GM12878 (cell line): ENCODE measurements at regions not wholly inside any gene's neighbourhood (a gene's known extent, or its start where the extent isn't known, plus 50 kb on each side); places are given as distances from the start of the nearest gene placed in this dataset.

ENCODE experiments used
- ATAC-seq: fragments of 200-7000 bp; cut with Tn5 transposase; 3 replicates; pipeline ENCODE4 v1.9.1; 2020; ENCODE audit warnings: mild to moderate bottlenecking, moderate library complexity
- BruUV-seq: library from RNA; stranded (reverse); fragments of 400-500 nt; replicated peaks from 2 replicates; lab custom pipeline; 2021; lab: Mats Ljungman, UMichigan
- CTCF ChIA-PET: fragments of 300-600 bp; sonication (Branson Sonifier 250); formaldehyde crosslinking; extraction: SDS; loops from one replicate; lab custom pipeline; 2021; ENCODE audit warnings: inconsistent platforms; lab: Yijun Ruan, JAX
- POLR2A ChIA-PET: fragments of 350-600 bp; formaldehyde crosslinking; extraction: SDS; loops from one replicate; lab custom pipeline; 2021; ENCODE audit warnings: inconsistent platforms; lab: Charles Lee
- RAD21 ChIA-PET: fragments of 300-600 bp; sonication (Branson Sonifier 250); formaldehyde crosslinking; loops from one replicate; lab custom pipeline; 2023; ENCODE audit warnings: antibody characterized with exemption; ENCODE audit not compliant: unreplicated experiment; lab: Charles Lee
- SMC1A ChIA-PET: fragments of 300-600 bp; sonication (Branson Sonifier 250); formaldehyde crosslinking; loops from one replicate; lab custom pipeline; 2023; ENCODE audit not compliant: unreplicated experiment, uncharacterized antibody; lab: Charles Lee
- DNase-seq: peaks from one replicate; pipeline ENCODE4 v3.0.0-alpha.2; 2011; ENCODE audit warnings: low read depth, low spot score
- FAIRE-seq: peaks from 3 replicates; lab custom pipeline; 2011; peaks lifted over from hg19 to GRCh38; lab: Jason Lieb, UNC
- H2AFZ ChIP-seq: 2 replicates; pipeline ENCODE4 v1.6.0; 2011; ENCODE audit warnings: low read depth, low read length, control low read depth; ENCODE audit not compliant: control insufficient read depth
- H3K27ac ChIP-seq: 2 replicates; pipeline ENCODE4 v1.5.1; 2011; ENCODE audit warnings: control low read depth; ENCODE audit not compliant: control insufficient read depth, insufficient read depth
- H3K27me3 ChIP-seq, 2 experiments: replicated peaks in 1 of 2; 2 replicates each; pipeline versions ENCODE4 v1.6.0 to v1.6.1; 2011; ENCODE audit warnings: low read length in 1 of 2; ENCODE audit not compliant: control insufficient read depth in 2 of 2, insufficient read depth in 2 of 2
- H3K36me3 ChIP-seq, 2 experiments: 2 replicates each; pipeline ENCODE4 v1.5.1; 2011; ENCODE audit warnings: low read length in 1 of 2; ENCODE audit not compliant: control insufficient read depth in 2 of 2, insufficient read depth in 2 of 2
- H3K4me1 ChIP-seq: 2 replicates; pipeline ENCODE4 v1.6.1; 2011; ENCODE audit warnings: mild to moderate bottlenecking, low read length, moderate library complexity, mixed read lengths; ENCODE audit not compliant: control insufficient read depth, insufficient read depth
- H3K4me2 ChIP-seq: 2 replicates; pipeline ENCODE4 v1.6.0; 2011; ENCODE audit warnings: control low read depth; ENCODE audit not compliant: control insufficient read depth, insufficient read depth
- H3K4me3 ChIP-seq: fragments of 200-600 bp; sonication (generic); 2 replicates; pipeline ENCODE4 v1.5.1; 2016
- H3K79me2 ChIP-seq: 2 replicates; pipeline ENCODE4 v1.6.0; 2011; ENCODE audit warnings: low read length; ENCODE audit not compliant: control insufficient read depth, insufficient read depth
- H3K9ac ChIP-seq: 2 replicates; pipeline ENCODE4 v1.8.0; 2011; ENCODE audit warnings: low read length, control low read depth, mixed read lengths; ENCODE audit not compliant: control insufficient read depth, insufficient read depth
- H3K9me3 ChIP-seq: replicated peaks from 3 replicates; pipeline ENCODE4 v1.5.1; 2011; ENCODE audit warnings: mild to moderate bottlenecking, low read length; ENCODE audit not compliant: control insufficient read depth, insufficient read depth
- H4K20me1 ChIP-seq: 2 replicates; pipeline ENCODE4 v1.6.0; 2011; ENCODE audit not compliant: control insufficient read depth, insufficient read depth
- CREB1 ChIP-seq: IDR thresholded peaks from 2 replicates; pipeline ENCODE4 v1.6.1; 2012; ENCODE audit warnings: low read depth, mild to moderate bottlenecking, inconsistent platforms
- EGR1 ChIP-seq, 2 experiments: IDR thresholded peaks; 1 replicate in 1 of 2; 2 replicates in 1 of 2; pipeline ENCODE4 v1.6.1; 2011 to 2012; ENCODE audit warnings: low read depth in 2 of 2, low read length in 2 of 2, borderline replicate concordance in 1 of 2, mild to moderate bottlenecking in 1 of 2, moderate library complexity in 1 of 2
- NFXL1 ChIP-seq: fragments of 450-650 bp; IDR thresholded peaks from 2 replicates; pipeline ENCODE4 v1.6.1; 2017; ENCODE audit warnings: antibody characterized with exemption, mild to moderate bottlenecking, borderline replicate concordance
- RUNX3 ChIP-seq: IDR thresholded peaks from 2 replicates; pipeline ENCODE4 v1.6.1; 2012; ENCODE audit warnings: low read length, inconsistent platforms
- SMAD1 ChIP-seq: fragments of 450-650 bp; IDR thresholded peaks from 2 replicates; pipeline ENCODE4 v1.6.1; 2018; ENCODE audit warnings: mild to moderate bottlenecking, low read depth; ENCODE audit not compliant: partially characterized antibody
- SPI1 ChIP-seq: IDR thresholded peaks from 2 replicates; pipeline ENCODE4 v1.6.1; 2011; ENCODE audit warnings: low read depth, mild to moderate bottlenecking, low read length, moderate library complexity, borderline replicate concordance; ENCODE audit not compliant: insufficient read depth
- TCF3 ChIP-seq: IDR thresholded peaks from 2 replicates; pipeline ENCODE4 v1.6.1; 2012; ENCODE audit warnings: low read depth, mild to moderate bottlenecking, low read length, borderline replicate concordance; ENCODE audit not compliant: insufficient read depth
- WGBS: methylation state at CpG from one replicate; pipeline ENCODE4 v1.1.6; 2016; ENCODE audit warnings: low lambda C conversion rate; ENCODE audit not compliant: insufficient replicate concordance, insufficient coverage; ENCODE audit errors: missing lambda C conversion rate; 5-methylcytosine and 5-hydroxymethylcytosine counted together
- in situ Hi-C: fragments of 300-500 bp; cut with MboI; formaldehyde crosslinking; loops from 9 replicates; pipeline ENCODE4 v1.14.3; 2018; ENCODE audit warnings: mixed read lengths
- intact Hi-C: fragments of 100-400 bp; cut with micrococcal nuclease; formaldehyde crosslinking; loops from one replicate; pipeline ENCODE4 v1.14.2; 2022; ENCODE audit not compliant: unreplicated experiment

DNA sequence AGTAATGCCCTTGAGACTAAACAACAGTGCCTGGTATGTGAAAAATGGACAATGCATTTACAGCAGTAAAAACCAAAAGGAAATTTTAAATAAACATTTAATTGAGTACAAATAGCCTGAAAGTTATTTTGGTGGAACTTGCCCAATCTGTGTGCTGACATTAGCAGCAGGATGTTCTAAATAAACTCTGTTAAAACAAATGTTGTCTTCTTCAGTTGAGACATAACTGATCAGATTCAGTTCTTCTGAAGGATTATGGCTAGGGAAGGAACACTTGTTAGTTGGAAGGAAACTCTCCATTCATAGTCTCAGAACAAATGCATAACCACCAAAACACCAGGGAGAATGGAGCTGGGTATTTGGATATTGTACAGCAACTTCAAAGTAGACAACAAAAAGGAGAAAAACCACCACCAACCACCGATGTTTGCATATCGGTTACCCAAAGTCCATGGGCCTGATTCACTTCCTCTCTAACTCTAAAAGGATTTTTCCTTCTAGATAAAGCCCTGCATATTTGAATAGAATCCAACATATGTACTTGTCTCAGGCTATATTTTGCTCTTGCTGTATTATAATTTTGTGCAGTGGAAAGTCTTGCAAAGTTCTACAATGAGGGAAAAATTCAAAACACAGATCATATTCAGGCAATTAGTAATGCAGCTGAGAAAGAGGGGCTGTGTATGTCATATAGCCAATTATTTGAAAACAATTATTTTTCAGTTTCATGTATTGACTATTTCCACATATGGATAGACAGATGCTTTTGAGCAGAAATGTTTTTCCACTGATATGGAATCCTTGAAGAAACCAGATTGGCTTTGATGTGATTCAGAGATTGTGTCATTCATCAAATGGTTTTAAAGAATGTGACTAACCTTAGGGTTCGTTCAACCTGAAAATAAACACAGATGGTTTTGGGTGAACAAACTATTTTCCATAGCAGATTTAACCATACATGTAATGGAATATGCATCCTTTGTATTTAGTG is 152.2 kb upstream of the BMP4 start:
- ChIA-PET CTCF (no interaction called here), POLR2A (no interaction called here), SMC1A (no interaction called here), RAD21 (no interaction called here)
- Histone ChIP-seq H3K4me1 (no peaks in the 10 kb centered on the region), H2AFZ (no peak overlapping the region), H3K79me2 (no peaks in the 10 kb centered on the region), H3K4me2 (no peak overlapping the region), H4K20me1 (no peaks in the 10 kb centered on the region), H3K9ac (no peak overlapping the region), H3K27me3 (no peaks in the 10 kb centered on the region), H3K9me3 (no peaks in the 10 kb centered on the region), H3K27ac (no peak overlapping the region), H3K36me3 (no peaks in the 10 kb centered on the region), H3K4me3 (no peak overlapping the region)
- no peak for ATAC-seq
- 3% methylated on average over 3 of the region's 3 CpGs for WGBS
- in situ Hi-C loops (no loop called here), intact Hi-C loops (no loop called here)
- no peak for DNase-seq
- BruUV-seq = no TSS peak
- TF ChIP-seq SMAD1 = no peak
- TF ChIP-seq EGR1 (IDR thresholded peaks at IDR 0.05; ENCODE audit: borderline replicate concordance in 1 of 2, low read depth in 2 of 2, low read length in 2 of 2) = no peak
- TF ChIP-seq SPI1 = peak; percentile 49
- no peak for TF ChIP-seq CREB1
- TF ChIP-seq NFXL1 = no peak
- no peak for TF ChIP-seq TCF3
- TF ChIP-seq RUNX3 = peak; percentile 26; the same call in 1 of the 2 replicates
- peak; percentile 54 for FAIRE-seq
